Panc1 (cell line): ENCODE measurements at regions not wholly inside any gene's neighbourhood (a gene's known extent, or its start where the extent isn't known, plus 50 kb on each side); places are given as distances from the start of the nearest gene placed in this dataset.

Source experiments
- ATAC-seq: fragments of 200-7000 bp; cut with Tn5 transposase; 2 replicates; pipeline ENCODE4 v1.9.1; 2020; ENCODE audit warnings: mild to moderate bottlenecking, moderate library complexity
- BruUV-seq: library from RNA; stranded (reverse); fragments of 400-500 nt; replicated peaks from 2 replicates; lab custom pipeline; 2021; lab: Mats Ljungman, UMichigan
- CTCF ChIA-PET: fragments of 300-600 bp; sonication (Branson Sonifier 250); formaldehyde crosslinking; loops from one replicate; lab custom pipeline; 2022; ENCODE audit warnings: antibody characterized with exemption; lab: Charles Lee
- POLR2A ChIA-PET: fragments of 300-600 bp; sonication (Branson Sonifier 250); formaldehyde crosslinking; loops from one replicate; lab custom pipeline; 2022; ENCODE audit warnings: antibody characterized with exemption; lab: Charles Lee
- DNase-seq: peaks from one replicate; pipeline ENCODE4 v3.0.0-alpha.2; 2010; ENCODE audit warnings: low read depth, low spot score
- H3K27ac ChIP-seq: 2 replicates; pipeline ENCODE4 v1.5.1; 2011; ENCODE audit warnings: mild to moderate bottlenecking, low read length, inconsistent platforms
- H3K27me3 ChIP-seq: fragments of 200-500 bp; sonication (Bioruptor generic); 2 replicates; pipeline ENCODE4 v1.6.0; 2014; ENCODE audit warnings: low read length, inconsistent platforms; ENCODE audit not compliant: control insufficient read depth, insufficient read depth
- H3K36me3 ChIP-seq: fragments of 200-500 bp; sonication (Bioruptor generic); 2 replicates; pipeline ENCODE4 v1.5.1; 2014; ENCODE audit warnings: inconsistent platforms, mild to moderate bottlenecking, low read length, moderate library complexity; ENCODE audit not compliant: control insufficient read depth, insufficient read depth
- H3K4me1 ChIP-seq: 2 replicates; pipeline ENCODE4 v1.5.1; 2011; ENCODE audit warnings: inconsistent platforms, mild to moderate bottlenecking, low read length, moderate library complexity; ENCODE audit not compliant: control insufficient read depth, insufficient read depth
- H3K4me3 ChIP-seq, 2 experiments: 2 replicates each; pipeline ENCODE4 v1.5.1; 2011 to 2012; ENCODE audit warnings: low read depth in 2 of 2, low read length in 2 of 2, mild to moderate bottlenecking in 2 of 2, inconsistent platforms in 1 of 2, moderate library complexity in 1 of 2
- H3K9me3 ChIP-seq: fragments of 200-500 bp; sonication (Bioruptor generic); 2 replicates; pipeline ENCODE4 v1.5.1; 2014; ENCODE audit warnings: low read depth, mild to moderate bottlenecking, inconsistent platforms, low read length, moderate library complexity; ENCODE audit not compliant: control insufficient read depth, insufficient read depth
- CTCF ChIP-seq: fragments of 450-650 bp; IDR thresholded peaks from 2 replicates; pipeline ENCODE4 v1.5.1; 2017; ENCODE audit warnings: mild to moderate bottlenecking
- POLR2AphosphoS5 ChIP-seq: IDR thresholded peaks from 2 replicates; pipeline ENCODE4 v1.6.1; 2012; ENCODE audit warnings: mild to moderate bottlenecking, low read depth, low read length, moderate library complexity
- REST ChIP-seq, 2 experiments: IDR thresholded peaks; 2 replicates each; pipeline ENCODE4 v1.6.1; 2011 to 2012; ENCODE audit warnings: low read depth in 2 of 2, control low read depth in 1 of 2, low read length in 1 of 2, mild to moderate bottlenecking in 1 of 2, moderate library complexity in 1 of 2; ENCODE audit not compliant: insufficient read depth in 1 of 2
- SIN3A ChIP-seq: IDR thresholded peaks from 2 replicates; pipeline ENCODE4 v1.6.1; 2012; ENCODE audit warnings: low read depth, mild to moderate bottlenecking, low read length, moderate library complexity, borderline replicate concordance; ENCODE audit not compliant: insufficient read depth
- TCF7L2 ChIP-seq: IDR thresholded peaks from 2 replicates; pipeline ENCODE4 v1.6.1; 2011; ENCODE audit warnings: mild to moderate bottlenecking, low read depth, low read length, inconsistent platforms
- in situ Hi-C: cut with HindIII; loops from 2 replicates; pipeline ENCODE4 v1.10.0; 2016; ENCODE audit warnings: low sequenced_read_pairs, low pct_unique_long_range_greater_than_20kb
- intact Hi-C: fragments of 100-400 bp; cut with micrococcal nuclease; formaldehyde crosslinking; loops from one replicate; pipeline ENCODE4 v1.10.0; 2022; ENCODE audit not compliant: unreplicated experiment

- DNase-seq: no peak
- in situ Hi-C loops (no loop called here), intact Hi-C loops (no loop called here)
- Histone ChIP-seq H3K4me1 (no peaks in the 10 kb centered on the region), H3K4me3 (no peak overlapping the region), H3K36me3 (no peaks in the 10 kb centered on the region), H3K27me3 (no peaks in the 10 kb centered on the region; the same call in 1 of the 2 replicates), H3K9me3 (no peaks in the 10 kb centered on the region), H3K27ac (no peak overlapping the region)
- BruUV-seq: no TSS peak
- CTCF ChIA-PET: no interaction called here
- TF ChIP-seq TCF7L2 (no peak), REST (IDR thresholded peaks at IDR 0.05; ENCODE audit: insufficient read depth in 1 of 2, low read depth in 2 of 2, low read length in 1 of 2) (no peak), SIN3A (no peak), POLR2AphosphoS5 (no peak)
- ATAC-seq: no peak
- POLR2A ChIA-PET: no interaction called here
Measured at GRCh38 chr15:88391700-88392099, 75.5 kb downstream of the MRPL46 start.

- Histone ChIP-seq H3K27me3 (no peaks in the 10 kb centered on the region; the same call in 1 of the 2 replicates), H3K4me3 (no peak overlapping the region), H3K36me3 (no peaks in the 10 kb centered on the region), H3K27ac (no peak overlapping the region), H3K9me3 (no peaks in the 10 kb centered on the region), H3K4me1 (no peaks in the 10 kb centered on the region)
- TF ChIP-seq CTCF (no peak), TCF7L2 (no peak), POLR2AphosphoS5 (no peak), REST (IDR thresholded peaks at IDR 0.05; ENCODE audit: insufficient read depth in 1 of 2, low read depth in 2 of 2, low read length in 1 of 2) (no peak), SIN3A (no peak)
- no TSS peak for BruUV-seq
- intact Hi-C loops (no loop called here), in situ Hi-C loops (no loop called here)
- no peak for DNase-seq
- no peak for ATAC-seq
- CTCF ChIA-PET: no interaction called here
- POLR2A ChIA-PET: no interaction called here
Measured at GRCh38 chr15:88391006-88391405, 76.2 kb downstream of the MRPL46 start.
